NCI-H2107 treated with DMSO at 0.1 percent for 48 hours (cell line): ENCODE measurements at regions not wholly inside any gene's neighbourhood (a gene's known extent, or its start where the extent isn't known, plus 50 kb on each side); places are given as distances from the start of the nearest gene placed in this dataset.

Experiments used
- DNase-seq: peaks from one replicate; lab custom pipeline; 2025; ENCODE audit not compliant: unreplicated experiment; lab: John Stamatoyannopoulos, UW

DNA sequence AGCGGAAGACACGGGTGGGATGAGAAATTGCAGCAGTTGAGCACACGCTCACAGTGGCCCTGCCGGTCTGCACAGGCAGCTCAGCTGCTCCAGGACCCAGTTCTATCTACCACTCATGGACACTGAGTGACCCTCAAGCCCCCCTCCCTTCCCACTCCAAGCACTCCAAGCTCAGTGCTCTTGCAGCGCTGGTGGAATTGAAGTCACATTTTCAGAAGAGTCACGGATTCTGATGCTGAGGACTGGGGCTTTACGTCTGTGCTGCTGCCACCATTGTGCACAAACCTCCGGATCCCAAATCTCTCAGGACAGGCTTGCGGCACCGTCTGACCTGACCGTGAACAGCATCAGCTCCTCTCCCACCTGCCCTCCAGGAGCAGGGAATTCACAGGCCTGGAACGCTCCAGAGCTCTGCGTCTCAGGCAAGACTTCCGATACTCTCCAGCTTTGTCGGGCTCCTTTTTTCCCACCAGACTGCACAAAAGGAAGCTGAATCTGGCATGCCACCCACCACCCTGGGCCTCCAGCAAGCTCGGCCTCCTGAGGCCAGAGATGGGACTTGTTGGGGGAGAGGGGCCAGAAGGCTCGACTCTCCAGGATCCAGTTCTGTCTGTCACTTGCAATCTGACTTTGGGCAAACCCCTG is 213.1 kb upstream of the RTL1 start:
- no peak for DNase-seq

DNA sequence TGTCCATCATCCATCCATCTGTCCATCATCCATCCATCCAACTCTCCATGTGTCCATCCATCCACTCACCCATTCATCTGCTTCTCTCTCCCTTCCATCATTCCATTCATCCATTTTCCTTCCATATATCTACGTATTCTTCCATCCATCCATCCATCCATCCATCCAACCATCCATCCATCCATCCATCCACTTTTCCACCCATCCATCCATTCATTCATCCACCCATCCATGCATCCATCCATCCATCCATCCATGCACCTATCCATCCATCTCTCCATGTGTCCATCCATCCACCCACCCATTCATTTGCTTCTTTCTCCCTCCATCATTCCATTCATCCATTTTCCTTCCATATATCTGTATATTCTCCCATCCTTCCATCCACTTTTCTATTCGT is 214.0 kb upstream of the RTL1 start:
- DNase-seq: no peak

DNA sequence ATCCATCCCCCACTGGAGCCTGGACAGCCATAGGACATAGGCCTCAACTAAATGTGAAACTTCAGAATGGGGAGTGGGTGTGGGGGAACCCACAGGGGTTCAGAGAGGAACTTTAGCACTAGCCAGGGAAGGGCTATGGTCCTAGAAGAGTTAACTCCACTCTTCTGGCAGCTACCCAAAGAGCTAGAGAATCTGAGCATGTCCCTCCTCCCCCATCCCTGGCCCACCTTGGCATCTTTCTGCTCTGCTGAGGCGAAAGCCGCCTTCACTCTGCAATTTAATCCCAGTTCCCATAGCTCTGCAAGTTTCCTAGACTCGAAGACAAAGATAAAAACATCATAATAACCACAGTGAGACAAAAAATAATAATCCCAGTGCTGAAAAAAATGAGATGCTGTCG is 214.7 kb upstream of the RTL1 start:
- no peak for DNase-seq

DNA sequence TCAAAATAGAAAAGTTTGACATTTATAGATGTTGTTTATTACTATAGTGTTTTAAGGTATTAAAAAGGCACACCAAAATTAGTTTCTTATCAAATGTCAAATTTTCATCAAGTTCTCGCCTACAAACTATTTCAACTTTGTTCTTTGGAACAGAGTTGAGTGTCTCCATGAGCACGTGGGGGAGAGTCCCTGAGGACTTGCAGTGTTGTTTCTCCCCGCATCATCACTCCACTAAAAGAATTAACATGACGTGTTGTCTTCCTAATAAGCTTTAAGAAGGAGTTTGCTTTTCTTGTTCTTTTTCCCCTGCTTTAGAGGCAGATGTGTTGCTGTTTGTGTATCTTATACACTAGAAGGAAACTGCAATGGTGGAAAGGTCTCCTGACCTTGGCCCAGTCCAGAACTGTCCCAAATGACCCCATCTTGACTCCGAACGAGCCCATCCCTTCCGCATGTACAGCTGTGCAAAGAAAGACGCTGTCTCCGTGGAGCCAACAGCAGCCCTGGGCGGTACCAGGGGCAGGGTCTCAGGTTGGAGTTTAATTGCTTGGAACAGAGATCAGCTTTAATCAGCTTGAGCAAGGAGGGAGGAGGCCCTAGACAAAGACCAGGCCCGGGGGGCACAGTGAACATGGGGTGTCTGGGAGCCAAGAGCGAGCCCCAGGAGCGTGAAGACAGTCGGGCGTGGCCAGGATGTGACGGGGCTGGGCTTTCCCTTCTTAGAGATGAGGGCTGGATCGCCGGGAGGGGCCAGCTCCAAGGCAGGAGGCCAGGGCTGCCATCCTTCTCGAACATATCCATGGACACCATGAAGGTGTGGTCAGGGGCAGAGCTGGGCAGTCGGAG is 215.4 kb upstream of the RTL1 start:
- DNase-seq: no peak

DNA sequence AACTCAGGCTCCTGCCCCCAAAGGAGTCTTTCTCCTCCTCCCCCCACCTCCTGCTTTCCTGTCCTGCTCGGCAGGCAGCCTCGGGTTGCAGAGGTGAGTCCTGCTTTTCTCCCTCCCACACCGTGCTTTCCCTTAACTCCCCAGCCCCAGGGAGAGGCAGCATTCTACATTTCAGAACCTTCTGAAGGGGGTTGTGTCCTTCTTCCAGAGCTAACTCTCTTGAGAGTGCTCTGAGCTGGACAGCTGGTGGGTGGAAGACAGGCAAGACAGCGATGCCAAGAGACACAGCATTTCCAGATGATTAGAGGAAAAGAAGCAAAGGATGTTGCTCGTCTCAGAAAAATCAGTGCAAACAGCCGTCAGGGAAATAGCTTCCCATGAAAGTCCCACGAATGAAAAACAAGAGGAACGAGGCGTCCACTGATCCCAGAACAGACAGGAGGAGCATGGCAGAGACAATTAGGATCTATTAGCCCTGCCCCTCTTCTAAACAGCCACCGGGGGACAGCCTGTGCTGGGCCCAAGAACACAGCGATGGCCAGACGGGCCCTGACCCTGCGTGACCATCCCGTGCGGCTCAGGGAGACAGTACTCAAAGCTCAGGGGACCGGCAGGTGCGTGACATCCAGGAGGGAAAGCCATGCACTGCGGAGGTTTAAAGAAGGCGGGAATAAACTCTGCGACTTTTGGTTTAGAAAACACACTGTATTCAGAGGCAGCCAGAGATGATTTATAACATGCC is 216.5 kb upstream of the RTL1 start:
- no peak for DNase-seq

DNA sequence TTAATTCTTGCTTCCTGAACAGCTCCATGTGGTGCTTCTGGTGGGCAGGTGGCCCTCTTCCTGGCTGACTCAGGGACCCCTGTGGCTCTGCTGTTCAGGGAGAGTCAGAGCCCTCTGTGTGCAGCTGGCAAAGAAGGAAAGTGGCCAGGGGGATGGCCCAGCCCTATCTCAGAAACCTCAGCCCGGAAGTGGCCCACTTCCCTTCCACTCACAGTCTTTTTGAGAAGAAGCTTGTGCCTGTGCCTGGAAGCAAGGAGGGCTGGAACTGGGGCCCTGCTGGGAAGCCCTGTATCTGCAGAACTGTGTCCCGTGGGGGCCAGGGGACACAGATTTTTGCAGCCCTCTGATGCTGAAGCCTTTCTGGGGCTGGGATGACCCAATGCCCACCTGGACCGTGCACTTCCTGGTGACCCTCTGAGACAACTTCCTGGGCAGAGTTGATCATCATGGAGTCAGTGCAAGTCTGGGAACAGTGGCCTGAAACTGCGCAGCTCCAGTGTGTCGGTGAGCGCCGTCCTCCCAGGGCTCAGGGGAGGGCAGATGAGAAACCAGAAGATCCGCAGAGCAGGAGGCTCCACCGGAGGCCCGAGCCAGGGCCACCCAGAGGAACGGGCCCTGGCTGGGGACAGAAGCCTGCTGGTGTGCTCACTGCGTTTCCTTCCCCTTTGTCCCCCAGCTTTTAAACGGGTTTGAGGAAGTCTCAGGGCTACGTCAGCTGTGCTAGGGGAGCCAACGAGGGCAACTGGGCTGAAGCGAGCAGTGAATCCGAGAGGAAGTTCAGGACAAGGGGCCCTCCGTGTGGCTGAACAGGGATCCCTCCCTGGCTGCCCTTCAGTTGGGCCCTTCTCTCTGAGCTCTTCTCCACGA is 217.4 kb upstream of the RTL1 start:
- DNase-seq: peak; percentile 53

DNA sequence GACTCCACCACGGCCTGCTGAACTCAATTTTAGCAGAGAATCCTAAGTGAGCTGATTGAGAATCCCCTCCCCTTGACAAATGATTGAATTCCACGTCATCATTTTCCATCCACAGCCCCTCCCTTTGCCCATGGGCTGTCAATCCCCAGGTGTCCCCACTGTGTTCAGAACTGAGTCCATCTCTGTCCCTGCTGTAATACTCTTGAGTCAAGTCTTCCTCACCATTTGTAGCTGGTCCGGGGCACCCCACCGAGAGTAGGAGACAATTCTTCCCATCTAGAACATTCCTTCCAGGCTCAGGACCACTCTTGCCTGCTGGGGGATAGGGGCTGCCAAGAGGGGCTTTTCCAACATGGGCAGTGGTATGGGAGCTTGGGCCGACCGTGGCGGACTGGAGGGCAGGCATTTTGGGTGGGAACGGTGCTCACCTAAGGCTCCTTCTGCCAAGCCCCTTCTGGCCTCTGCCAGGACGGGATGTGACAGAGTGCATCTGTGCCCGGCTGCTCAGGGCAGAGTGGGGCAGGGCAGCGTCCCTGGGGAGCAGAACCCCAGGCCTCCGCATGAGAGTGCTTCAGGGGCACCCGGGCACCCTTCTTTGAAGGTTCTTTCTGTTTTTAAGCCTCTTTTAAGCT is 218.1 kb upstream of the RTL1 start:
- no peak for DNase-seq

DNA sequence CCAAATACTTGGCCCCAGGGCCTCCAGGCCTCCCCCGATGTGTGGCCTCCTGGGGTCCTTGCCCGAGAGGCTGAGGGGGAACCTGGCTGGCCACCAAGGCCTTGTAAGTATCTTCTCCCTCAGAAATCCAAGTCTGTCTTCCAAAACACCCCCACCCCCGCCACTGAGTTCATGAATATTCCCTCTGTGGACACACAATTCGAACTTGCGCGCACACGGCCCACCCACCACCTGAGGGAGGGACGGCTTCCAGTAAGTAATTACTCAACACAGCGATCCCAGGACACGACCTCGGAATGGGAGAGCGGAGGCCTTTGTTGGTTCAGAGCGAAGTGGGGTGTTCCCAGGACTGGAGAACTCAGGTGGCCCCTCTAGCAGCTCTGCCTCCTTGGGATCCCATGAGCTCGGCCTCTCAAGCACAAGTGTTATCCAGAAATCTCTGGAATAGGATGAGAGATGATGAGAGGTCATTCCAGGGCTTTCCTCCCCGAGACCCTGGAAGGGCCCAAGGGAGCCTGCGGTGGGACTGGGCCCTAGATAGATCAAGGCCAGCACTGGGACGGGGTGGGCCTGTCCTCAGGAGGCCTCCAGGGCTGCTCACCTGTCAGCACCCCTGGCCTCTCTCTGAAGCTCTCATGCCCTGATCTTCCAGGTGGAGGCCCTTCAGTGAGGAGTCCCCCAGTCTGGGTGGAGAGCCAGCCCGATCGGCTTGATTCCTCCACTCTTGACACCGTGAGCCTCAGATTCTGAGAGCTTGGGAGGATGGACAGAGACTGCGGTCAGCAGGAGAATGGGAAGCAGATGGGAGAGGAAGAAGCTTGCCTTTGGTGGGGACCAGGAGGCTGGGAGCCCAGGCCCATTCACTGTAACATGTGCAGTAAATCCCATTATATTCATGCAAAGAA is 219.0 kb upstream of the RTL1 start:
- DNase-seq: no peak

DNA sequence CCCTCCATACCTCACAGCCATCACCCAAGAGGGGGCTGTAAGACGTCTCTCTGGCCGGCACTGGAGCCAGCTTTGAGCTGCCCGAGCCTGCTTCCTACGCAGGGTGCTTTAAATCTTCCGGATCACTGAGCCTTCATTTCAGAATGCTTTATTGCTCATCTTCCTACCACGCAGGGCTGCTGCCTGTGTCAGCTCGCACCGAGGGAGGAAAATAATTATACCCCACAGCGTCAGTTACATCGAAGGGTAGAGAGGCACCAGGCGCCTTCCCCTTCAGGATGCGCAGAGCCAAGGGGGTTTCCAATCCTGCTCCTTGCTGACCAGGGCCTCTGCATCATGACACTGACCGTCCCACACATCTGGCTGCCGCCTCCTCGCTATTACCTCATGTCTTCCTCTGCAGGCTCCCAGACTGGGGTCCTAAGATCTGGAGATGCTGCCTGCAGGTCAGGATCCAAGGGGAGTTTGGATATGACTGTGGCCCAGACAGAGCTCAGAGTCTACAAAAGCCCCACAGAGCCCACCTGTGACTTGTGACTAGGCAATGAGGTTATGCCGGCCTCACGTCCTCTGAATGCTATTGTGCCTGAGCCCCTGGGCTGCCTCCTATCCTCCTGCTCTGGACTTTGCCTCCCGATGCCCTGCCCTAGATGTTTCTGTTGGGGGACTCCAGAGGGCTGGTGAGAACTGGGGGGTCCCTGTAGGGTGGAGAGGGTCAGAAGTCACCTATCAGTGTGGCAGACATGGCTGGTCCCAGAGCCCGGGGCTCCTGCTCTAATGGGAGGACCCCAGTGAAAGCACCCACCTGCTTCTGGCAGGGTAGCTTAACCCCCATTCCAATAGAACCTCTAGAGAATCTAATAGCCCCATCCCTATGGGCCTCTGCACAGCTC is 220.3 kb upstream of the RTL1 start:
- DNase-seq: no peak

DNA sequence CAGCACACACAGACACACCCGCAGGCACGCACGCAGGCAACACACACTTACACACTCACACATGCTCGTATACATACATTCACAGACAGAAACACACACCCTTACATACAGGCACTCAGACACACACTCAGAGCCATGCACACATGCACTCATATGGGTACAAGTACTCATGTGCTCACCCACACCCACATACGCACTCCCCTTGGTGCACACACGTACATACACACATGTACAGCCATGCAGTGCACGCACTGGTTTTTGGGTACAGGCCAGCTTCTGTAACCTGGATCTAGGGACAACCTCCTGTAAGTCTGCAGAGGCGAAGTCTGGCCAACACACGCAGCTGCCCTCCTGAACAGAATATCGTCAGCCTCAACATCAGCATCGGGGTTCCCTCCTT is 221.3 kb upstream of the RTL1 start:
- no peak for DNase-seq

DNA sequence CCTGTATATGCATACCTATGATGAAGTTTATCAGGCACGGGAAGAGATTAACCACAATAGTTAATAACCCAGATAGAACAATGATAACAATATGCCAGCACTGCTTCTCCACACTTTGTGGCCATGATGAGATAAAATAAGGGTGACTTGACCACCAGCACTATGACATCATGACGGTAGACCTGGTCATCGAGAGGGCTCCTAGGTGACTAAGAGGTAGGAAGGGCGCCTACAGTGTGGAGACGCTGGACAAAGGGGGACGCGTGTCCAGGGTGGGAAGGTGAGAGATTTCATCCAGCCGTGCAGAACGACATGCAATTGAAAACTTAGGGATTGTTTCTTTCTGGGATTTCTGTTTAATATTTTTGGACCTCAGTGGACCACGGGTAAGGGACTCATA is 221.8 kb upstream of the RTL1 start:
- DNase-seq: no peak

DNA sequence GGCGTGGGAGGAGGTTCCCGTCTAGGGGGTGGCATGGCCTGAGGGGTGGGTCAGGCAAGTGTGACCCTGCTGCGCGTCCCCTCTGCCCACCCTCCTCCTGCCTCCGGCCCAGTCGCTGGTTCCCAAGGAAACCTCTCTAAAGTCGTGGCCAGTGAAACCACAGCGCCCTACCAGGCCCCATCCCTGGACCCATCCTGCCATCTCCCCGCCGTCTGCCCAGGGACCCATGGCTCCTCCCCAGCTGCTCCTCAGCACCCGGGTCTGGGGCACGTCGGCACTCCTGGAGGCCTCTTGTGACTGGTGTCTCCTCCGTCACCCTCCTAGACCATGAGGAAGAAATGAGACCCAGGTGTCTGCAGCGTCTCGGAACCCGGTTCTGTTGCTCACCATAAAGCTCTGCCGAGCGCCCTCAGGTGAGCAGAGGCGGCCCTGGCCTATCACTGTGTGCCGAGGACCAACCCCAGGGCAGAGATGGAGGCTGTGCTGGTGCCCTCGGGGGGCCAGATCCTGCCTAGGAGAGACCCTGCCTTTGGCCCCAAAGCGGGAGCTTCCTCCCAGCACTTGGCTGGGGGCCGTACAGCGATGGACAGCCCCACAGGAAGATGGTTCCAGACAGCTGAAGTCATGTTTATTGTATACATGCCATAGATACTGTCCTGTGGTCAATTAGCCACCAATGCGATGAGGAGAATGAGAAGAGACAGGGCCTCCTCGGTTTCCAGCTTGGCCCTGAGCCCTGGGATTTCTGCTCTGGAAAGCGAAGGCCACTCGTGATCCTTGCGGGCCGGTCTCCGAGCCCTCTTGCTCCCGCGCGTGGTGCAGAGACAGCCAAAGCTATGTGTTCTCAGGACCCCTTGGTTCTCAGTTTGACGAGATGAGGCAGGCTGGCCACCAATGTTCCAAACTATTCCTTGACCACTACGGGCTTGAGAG is 222.5 kb upstream of the RTL1 start:
- DNase-seq: no peak

DNA sequence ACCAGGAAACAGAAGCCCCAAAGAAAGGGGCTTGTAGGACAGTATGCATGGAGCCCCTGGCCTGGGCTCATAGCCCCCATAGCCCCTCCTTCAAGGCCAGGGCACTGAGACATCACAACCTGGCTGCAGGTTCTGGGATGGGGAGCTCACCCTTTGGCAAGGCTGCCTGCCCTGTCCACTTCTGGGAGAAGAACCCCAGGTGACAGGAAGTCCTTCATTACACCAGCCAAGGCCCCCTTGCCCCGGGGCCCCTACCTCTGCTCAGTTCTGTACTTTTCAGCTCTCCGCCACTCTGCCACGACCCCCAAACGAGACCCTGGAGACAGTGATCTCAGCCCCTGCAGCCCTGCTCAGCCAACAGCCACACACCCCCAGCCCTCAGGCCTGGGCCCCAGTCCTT is 223.2 kb upstream of the RTL1 start:
- no peak for DNase-seq

DNA sequence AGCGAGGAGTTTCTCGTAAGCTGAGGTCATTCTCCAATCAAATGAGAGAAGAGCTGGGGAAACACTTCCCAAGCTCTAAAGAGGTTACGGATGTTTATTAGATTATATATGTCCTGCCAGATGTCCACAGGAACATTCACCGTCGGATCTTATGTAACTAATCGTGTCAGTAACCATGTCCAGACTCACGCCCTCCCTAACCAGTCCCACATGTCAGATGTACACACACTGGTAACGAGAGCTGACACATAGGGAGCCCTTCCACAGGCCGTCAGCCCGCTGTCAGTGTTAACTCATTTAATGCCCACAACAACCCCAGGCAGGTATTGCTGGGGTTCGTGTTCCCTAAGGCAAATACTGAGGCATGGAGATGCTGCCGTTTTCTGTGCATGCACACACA is 223.7 kb upstream of the RTL1 start:
- DNase-seq: no peak

DNA sequence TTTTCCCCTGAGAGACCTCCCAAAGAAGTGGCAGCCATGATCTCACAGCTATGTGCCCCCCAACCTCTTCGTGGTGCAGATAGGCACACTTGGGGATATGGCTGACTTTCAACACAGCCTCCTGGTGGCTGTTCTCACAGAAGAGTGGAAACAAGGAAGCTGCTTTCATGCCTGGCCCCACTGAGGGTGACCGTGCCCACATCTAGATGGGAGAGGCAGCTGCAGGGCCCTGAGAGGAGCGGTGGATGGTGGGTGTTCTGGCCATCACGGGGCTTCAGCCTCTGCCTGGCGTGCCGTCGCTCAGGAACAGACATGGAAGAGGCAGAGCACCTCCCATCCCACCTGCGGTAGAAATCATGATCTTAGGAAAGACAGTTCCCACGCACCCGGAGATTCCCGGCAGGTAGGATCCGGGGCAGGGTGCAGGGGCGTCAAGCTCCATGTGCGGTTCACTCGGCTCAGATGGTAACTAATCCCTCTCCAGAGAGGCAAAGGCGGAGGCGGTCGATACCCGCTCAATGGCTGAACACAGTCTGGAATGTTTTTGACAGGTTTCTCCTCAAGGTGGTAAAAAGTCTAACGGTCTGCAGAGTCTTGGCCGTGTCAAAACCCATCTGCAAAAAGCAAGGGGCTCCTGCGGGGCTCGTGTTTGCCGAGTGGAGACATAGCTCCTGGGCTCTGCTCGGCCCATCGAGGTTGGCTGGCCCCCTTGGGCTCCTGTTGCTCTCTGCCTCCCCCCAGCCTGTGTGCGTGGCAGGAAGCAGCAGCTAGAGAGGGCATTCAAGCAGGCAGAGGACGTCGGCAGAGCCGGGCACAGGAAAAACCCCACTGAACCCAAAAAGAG is 225.2 kb upstream of the RTL1 start:
- DNase-seq: no peak

DNA sequence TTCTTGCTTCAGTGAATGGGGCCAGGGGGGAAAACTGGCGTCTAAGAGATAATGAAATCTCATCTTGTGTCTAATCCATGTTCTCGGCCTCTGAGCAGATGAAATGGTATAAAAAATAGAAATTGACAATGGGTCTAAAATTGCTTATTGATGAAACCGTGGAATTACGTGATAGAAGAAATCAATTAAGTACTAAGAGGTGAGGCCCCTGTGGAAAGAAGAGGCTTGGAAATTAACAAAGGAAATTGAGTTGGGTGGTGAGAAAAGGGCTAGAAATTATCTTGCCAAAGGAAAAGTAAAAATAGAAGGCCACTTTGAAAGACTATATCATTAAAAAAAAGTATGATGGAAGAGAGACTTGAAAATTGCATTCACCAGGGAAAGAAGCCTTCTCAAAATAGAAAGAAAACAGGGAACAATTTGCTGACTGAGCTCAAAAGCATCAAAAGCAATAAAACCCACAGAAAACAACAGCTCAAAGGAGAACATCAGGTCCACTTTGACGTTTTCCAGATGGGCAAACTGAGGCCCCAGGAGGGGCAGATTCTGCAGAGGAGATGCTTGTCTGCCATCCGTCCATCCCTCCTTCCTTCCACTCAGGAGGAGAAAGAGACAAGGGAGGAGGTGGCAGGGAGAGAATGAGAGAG is 226.1 kb upstream of the RTL1 start:
- DNase-seq: no peak
